AG04449 (cell line): ENCODE measurements at regions not wholly inside any gene's neighbourhood (a gene's known extent, or its start where the extent isn't known, plus 50 kb on each side); places are given as distances from the start of the nearest gene placed in this dataset.
"Not testable (repeated sequence)": the region's sequence is repeated elsewhere in the genome, so short reads cannot be mapped to it uniquely, and the experiment has no call there.

ENCODE experiments used
- CTCF ChIA-PET: fragments of 350-600 bp; formaldehyde crosslinking; extraction: SDS; loops from one replicate; lab custom pipeline; 2021; ENCODE audit warnings: antibody characterized with exemption; lab: Yijun Ruan, JAX
- POLR2A ChIA-PET: fragments of 400-600, 350-600 bp; formaldehyde crosslinking; extraction: SDS; loops from one replicate; lab custom pipeline; 2020; ENCODE audit warnings: antibody characterized with exemption, inconsistent platforms; lab: Yijun Ruan, JAX
- DNase-seq: peaks from one replicate; pipeline ENCODE4 v3.0.0-alpha.2; 2010; ENCODE audit warnings: low read depth, low spot score
- H3K4me3 ChIP-seq: 2 replicates; pipeline ENCODE4 v1.5.1; 2011; ENCODE audit warnings: low read depth, mild to moderate bottlenecking, control low read depth, low read length
- CTCF ChIP-seq: IDR thresholded peaks from one replicate; pipeline ENCODE4 v1.5.1; 2011; ENCODE audit warnings: mild to moderate bottlenecking, moderate library complexity, low read length, control low read depth, inconsistent platforms; ENCODE audit not compliant: insufficient read depth; ENCODE audit errors: missing control alignments

GRCh38 chr19:20470345-20471135, 95.0 kb downstream of the ZNF737 start:
- H3K4me3 ChIP-seq = no peak overlapping the region
- ChIA-PET POLR2A (no interaction called here), CTCF (no interaction called here)
- TF ChIP-seq CTCF = no peak
- DNase-seq = no peak

- POLR2A ChIA-PET, CTCF ChIA-PET, DNase-seq, H3K4me3 ChIP-seq: not testable (repeated sequence)
Observed at GRCh38 chr19:20466638-20466990, 99.0 kb downstream of the ZNF737 start.

- CTCF ChIA-PET, DNase-seq, H3K4me3 ChIP-seq, POLR2A ChIA-PET: not testable (repeated sequence)
Observed at GRCh38 chr19:20465922-20466637, 99.5 kb downstream of the ZNF737 start.

- ChIA-PET POLR2A (no interaction called here), CTCF (no interaction called here)
- no peak overlapping the region for H3K4me3 ChIP-seq
- TF ChIP-seq CTCF = no peak
- DNase-seq = no peak
Observed at GRCh38 chr19:20453425-20453935, 112.1 kb downstream of the ZNF737 start.

- CTCF ChIA-PET = no interaction called here
- no peak for DNase-seq
- POLR2A ChIA-PET = no interaction called here
Observed at GRCh38 chr19:20444202-20444885, 121.2 kb downstream of the ZNF737 start.

GRCh38 chr19:20432266-20432842, 133.2 kb downstream of the ZNF737 start:
- POLR2A ChIA-PET, DNase-seq, H3K4me3 ChIP-seq, CTCF ChIA-PET: not testable (repeated sequence)

More at GRCh38 chr19:20444202-20444885, 121.2 kb downstream of the ZNF737 start:
- H3K4me3 ChIP-seq = no peak overlapping the region
- no peak for TF ChIP-seq CTCF

GRCh38 chr19:20431826-20432225, 133.8 kb downstream of the ZNF737 start:
- DNase-seq = no peak
- H3K4me3 ChIP-seq = no peak overlapping the region
- TF ChIP-seq CTCF = no peak
- POLR2A ChIA-PET = no interaction called here
- CTCF ChIA-PET = no interaction called here
